ENCODE measurements at regions not wholly inside any gene's neighbourhood (a gene's known extent, or its start where the extent isn't known, plus 50 kb on each side); places are given as distances from the start of the nearest gene placed in this dataset.

DNA sequence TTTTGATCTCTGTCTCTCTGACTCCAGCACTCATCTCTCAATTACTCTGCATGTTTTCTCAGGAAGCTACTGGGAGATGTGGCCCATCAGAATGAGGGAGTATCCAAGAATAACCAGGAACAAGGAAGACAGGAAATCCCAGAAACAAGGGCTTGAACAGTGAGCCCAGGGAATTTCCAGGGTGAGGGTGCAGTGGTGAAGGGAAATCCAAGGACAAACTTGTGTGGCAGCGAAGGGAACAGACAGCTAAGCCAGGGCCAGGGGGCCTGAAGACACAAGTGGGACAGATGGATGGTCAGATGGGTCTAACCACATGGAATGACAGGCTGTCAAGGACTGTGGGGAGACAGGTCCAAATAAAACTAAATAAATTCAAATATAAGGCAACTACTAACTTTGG is 121.8 kb upstream of the ERRFI1 start:
- no peak for DNase-seq (ENCODE audit: low spot score)
- Histone ChIP-seq H3K27me3 (ENCODE audit: control insufficient read depth in 4 of 4, insufficient read depth in 4 of 4, low read length in 3 of 4) (no peaks in the 10 kb centered on the region), H3K27ac (ENCODE audit: low read depth in 1 of 2, low read length in 2 of 2) (no peak overlapping the region), H3K4me3 (ENCODE audit: low read depth in 1 of 3, low read length in 3 of 3) (no peak overlapping the region), H3K9me3 (ENCODE audit: control insufficient read depth in 4 of 4, low read length in 3 of 4) (no peaks in the 10 kb centered on the region), H3K36me3 (ENCODE audit: control insufficient read depth in 4 of 4, insufficient read depth in 3 of 4, low read depth in 1 of 4, low read length in 3 of 4) (no peaks in the 10 kb centered on the region), H3K4me1 (ENCODE audit: control insufficient read depth in 4 of 4, insufficient read depth in 4 of 4, low read length in 3 of 4) (no peaks in the 10 kb centered on the region), H3K9ac (ENCODE audit: low read depth in 1 of 2, low read length in 2 of 2) (no peak overlapping the region)
- 73% methylated on average over 1 of the region's 1 CpG for WGBS
- TF ChIP-seq FOXA2 (IDR thresholded peaks at IDR 0.05) (no peak), EGR1 (IDR thresholded peaks at IDR 0.05; ENCODE audit: low read depth in 2 of 2) (no peak), FOXA1 (IDR thresholded peaks at IDR 0.05) (no peak), SP1 (IDR thresholded peaks at IDR 0.05) (no peak)
- TF ChIP-seq, protein P1, sequence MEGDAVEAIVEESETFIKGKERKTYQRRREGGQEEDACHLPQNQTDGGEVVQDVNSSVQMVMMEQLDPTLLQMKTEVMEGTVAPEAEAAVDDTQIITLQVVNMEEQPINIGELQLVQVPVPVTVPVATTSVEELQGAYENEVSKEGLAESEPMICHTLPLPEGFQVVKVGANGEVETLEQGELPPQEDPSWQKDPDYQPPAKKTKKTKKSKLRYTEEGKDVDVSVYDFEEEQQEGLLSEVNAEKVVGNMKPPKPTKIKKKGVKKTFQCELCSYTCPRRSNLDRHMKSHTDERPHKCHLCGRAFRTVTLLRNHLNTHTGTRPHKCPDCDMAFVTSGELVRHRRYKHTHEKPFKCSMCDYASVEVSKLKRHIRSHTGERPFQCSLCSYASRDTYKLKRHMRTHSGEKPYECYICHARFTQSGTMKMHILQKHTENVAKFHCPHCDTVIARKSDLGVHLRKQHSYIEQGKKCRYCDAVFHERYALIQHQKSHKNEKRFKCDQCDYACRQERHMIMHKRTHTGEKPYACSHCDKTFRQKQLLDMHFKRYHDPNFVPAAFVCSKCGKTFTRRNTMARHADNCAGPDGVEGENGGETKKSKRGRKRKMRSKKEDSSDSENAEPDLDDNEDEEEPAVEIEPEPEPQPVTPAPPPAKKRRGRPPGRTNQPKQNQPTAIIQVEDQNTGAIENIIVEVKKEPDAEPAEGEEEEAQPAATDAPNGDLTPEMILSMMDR (IDR thresholded peaks at IDR 0.05; ENCODE audit: low read depth, low read length, missing input control) = no peak

DNA sequence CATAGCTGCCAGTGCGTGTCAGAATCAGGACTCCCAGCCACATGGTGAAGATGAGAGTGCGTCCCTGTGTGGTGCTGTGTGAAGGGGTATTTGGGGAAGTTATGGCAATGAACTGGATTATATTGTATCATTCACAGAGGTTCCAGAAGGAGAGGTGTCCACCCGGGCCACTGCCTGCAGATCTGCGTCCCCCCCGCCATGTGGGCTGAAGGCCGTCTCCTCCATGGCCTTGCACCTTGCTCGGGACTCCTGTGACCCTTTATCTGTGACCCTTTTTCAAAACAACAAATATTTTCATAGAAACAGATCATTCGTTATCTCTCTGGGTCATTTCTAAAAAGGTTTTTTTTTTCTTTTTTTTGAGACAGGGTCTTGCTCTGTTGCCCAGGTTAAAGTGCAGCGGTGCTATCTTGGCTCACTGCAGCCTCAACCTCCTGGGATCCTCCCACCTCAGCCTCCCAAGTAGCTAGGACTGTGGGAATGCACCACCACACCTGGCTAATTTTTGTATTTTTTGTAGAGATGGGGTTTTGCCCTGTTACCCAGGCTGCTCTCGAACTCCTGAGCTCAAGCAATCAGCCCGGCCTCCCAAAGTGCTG is 120.2 kb upstream of the ERRFI1 start:
- Histone ChIP-seq H3K36me3 (ENCODE audit: control insufficient read depth in 4 of 4, insufficient read depth in 3 of 4, low read depth in 1 of 4, low read length in 3 of 4) (no peaks in the 10 kb centered on the region), H3K27me3 (ENCODE audit: control insufficient read depth in 4 of 4, insufficient read depth in 4 of 4, low read length in 3 of 4) (no peaks in the 10 kb centered on the region), H3K9ac (ENCODE audit: low read depth in 1 of 2, low read length in 2 of 2) (no peak overlapping the region), H3K9me3 (ENCODE audit: control insufficient read depth in 4 of 4, low read length in 3 of 4) (no peaks in the 10 kb centered on the region), H3K4me1 (ENCODE audit: control insufficient read depth in 4 of 4, insufficient read depth in 4 of 4, low read length in 3 of 4) (no peaks in the 10 kb centered on the region), H3K27ac (ENCODE audit: low read depth in 1 of 2, low read length in 2 of 2) (no peak overlapping the region), H3K4me3 (ENCODE audit: low read depth in 1 of 3, low read length in 3 of 3) (no peak overlapping the region)
- TF ChIP-seq HNF4A (conservative IDR thresholded peaks at IDR 0.05) = no peak
- no peak for TF ChIP-seq NR2F2 (IDR thresholded peaks at IDR 0.05)
- no peak for TF ChIP-seq REST (IDR thresholded peaks at IDR 0.05)
- TF ChIP-seq, protein P1 (IDR thresholded peaks at IDR 0.05; ENCODE audit: low read depth, low read length, missing input control) = no peak
- TF ChIP-seq, protein P2, sequence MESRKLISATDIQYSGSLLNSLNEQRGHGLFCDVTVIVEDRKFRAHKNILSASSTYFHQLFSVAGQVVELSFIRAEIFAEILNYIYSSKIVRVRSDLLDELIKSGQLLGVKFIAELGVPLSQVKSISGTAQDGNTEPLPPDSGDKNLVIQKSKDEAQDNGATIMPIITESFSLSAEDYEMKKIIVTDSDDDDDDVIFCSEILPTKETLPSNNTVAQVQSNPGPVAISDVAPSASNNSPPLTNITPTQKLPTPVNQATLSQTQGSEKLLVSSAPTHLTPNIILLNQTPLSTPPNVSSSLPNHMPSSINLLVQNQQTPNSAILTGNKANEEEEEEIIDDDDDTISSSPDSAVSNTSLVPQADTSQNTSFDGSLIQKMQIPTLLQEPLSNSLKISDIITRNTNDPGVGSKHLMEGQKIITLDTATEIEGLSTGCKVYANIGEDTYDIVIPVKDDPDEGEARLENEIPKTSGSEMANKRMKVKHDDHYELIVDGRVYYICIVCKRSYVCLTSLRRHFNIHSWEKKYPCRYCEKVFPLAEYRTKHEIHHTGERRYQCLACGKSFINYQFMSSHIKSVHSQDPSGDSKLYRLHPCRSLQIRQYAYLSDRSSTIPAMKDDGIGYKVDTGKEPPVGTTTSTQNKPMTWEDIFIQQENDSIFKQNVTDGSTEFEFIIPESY (IDR thresholded peaks at IDR 0.05) = no peak
- no peak for TF ChIP-seq SP1 (IDR thresholded peaks at IDR 0.05)
- no peak for TF ChIP-seq TAF1 (conservative IDR thresholded peaks at IDR 0.05)
- no peak for TF ChIP-seq RXRA (IDR thresholded peaks at IDR 0.05)
- TF ChIP-seq RAD21 (IDR thresholded peaks at IDR 0.05) = no peak
- no peak for TF ChIP-seq MAX (IDR thresholded peaks at IDR 0.05)
- WGBS = 80% methylated on average over 11 of the region's 11 CpGs
- no peak for DNase-seq (ENCODE audit: low spot score)
